ENCODE measurements at regions not wholly inside any gene's neighbourhood (a gene's known extent, or its start where the extent isn't known, plus 50 kb on each side); places are given as distances from the start of the nearest gene placed in this dataset.
A peak's percentile ranks its signal among the peaks of the same experiment; 100 is the strongest.

DNA sequence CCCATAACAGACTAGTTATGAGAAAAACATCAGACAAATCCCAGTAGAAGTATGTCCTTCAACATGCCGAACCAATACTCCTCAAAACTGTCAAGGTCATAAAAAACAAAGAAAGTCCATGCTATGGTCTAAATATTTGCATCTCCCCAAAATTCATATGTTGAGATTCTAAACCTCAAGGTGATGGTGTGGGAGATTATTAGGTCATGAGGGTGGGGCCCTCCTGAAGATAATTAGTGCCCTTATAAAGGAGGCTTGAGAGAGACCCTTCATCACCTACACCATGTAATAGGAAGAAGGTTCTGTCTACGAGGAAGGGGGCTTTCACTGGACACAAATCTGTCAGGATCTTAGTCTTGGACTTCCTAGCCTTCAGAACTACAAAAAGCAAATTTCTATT, 118.6 kb upstream of the GUCY1A2 start:
- Mint-ChIP-seq H3K4me1 (no peaks in the 10 kb centered on the region), H3K27me3 (no peaks in the 10 kb centered on the region), H3K4me3 (no peak overlapping the region), H3K9me3 (peaks cover 0 to 10% (median 3%) of the 10 kb centered on the region in 3 donors), H3K36me3 (peaks cover 3% of the 10 kb centered on the region), H3K27ac (no peak overlapping the region)

DNA sequence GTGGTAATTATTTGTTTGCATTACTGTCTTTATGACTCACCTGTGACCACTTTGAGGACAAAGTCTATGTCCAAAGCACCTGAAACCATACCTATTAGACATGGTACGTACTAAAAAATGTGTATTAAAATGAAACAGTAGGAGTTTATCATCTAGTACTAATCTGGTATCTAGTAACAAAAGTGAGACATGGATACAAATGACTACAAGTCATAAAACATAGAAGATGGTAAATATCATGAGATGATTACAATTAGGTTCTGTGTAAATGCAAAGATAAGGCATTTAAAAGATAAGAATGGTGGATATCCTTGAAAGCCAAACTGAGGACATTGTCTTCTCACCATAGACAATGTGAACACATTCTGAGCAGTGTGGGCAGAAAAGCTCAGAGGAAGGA, 113.5 kb upstream of the GUCY1A2 start:
- peaks cover 0 to 15% (median 1%) of the 10 kb centered on the region in 3 donors for H3K9me3 Mint-ChIP-seq

DNA sequence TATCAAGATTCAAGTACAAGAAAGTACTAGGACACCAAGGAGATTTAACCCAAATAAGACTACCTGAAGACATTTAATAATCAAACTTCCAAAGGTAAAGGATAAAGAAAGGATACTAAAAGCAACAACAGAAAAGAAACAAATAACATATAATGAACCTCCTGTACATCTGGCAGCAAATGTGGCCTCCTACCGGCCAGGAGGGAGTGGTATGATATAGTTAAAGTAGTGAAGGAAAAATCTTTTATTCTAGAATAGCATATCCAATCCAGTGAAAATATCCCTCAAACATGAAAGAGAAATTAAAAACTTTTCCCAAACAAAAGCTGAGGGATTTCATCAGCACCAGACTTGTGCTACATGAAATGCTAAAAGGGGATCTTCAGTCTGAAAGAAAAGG, 104.7 kb upstream of the GUCY1A2 start:
- Mint-ChIP-seq H3K9me3 (peaks cover 3 to 12% (median 7%) of the 10 kb centered on the region in 3 donors), H3K4me1 (peaks cover 0 to 3% (median 0%) of the 10 kb centered on the region in 3 donors), H3K27me3 (no peaks in the 10 kb centered on the region), H3K27ac (no peak overlapping the region), H3K4me3 (no peak overlapping the region), H3K36me3 (peaks cover 1% of the 10 kb centered on the region)

More for the DNA sequence above, 113.5 kb upstream of the GUCY1A2 start:
- H3K4me1 Mint-ChIP-seq = no peaks in the 10 kb centered on the region
- H3K4me3 Mint-ChIP-seq = no peak overlapping the region
- no peaks in the 10 kb centered on the region for H3K27me3 Mint-ChIP-seq
- no peak overlapping the region for H3K27ac Mint-ChIP-seq
- H3K36me3 Mint-ChIP-seq = peaks cover 1% of the 10 kb centered on the region

DNA sequence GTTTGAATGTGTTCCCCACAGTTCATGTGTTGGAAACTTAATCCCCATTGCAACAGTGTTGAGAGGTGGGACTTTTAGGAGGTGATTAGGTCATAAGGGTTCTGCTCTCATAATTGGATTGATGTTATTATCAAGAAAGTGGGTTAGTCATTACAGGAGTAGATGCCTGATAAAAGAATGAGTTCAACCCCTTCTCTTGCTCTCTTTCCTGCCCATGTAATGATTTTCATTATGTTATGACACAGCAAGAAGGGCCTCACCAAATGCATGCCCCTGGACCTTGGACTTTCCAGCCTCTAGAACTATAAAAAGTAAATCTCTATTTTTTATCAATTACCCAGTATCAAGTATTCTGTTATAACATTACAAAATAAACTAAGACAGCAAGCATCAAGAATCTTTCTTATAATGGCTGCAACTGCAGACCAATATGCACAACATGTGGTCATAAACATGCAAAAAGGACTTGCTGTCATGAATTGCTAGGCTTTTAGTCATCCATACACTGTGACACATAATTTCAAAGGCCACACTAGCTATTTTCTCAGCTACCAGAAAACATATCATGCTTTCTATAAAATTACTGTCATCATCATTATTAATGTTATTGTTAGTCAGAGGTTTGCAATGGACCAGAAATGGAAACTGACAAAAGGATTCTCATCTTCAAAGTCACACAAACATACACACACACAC, 99.9 kb upstream of the GUCY1A2 start:
- Mint-ChIP-seq H3K36me3 (no peaks in the 10 kb centered on the region), H3K4me1 (no peaks in the 10 kb centered on the region), H3K27ac (no peak overlapping the region), H3K4me3 (no peak overlapping the region), H3K27me3 (no peaks in the 10 kb centered on the region), H3K9me3 (peaks cover 2 to 16% (median 10%) of the 10 kb centered on the region in 3 donors)

DNA sequence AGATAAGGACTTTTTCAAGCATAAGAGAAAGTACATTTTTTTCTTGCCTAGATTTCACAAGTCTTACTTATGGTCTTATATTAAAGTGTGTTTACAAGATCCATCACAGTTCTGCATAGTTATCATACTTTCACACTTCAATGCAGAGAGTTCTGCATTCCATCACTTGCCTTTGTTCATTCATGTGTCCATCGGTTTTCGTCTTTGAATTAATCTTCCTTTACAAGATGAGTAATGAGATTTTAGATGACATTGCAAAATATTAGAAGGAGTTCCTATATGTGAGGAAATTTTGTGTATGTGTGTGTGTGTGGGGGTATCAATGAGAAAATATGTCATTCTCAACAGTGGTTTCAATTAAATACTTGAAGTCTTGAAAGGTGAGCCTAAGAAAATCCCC, 98.1 kb upstream of the GUCY1A2 start:
- Mint-ChIP-seq H3K27ac (no peak overlapping the region), H3K9me3 (peaks cover 2 to 15% (median 6%) of the 10 kb centered on the region in 3 donors), H3K36me3 (no peaks in the 10 kb centered on the region), H3K27me3 (no peaks in the 10 kb centered on the region), H3K4me1 (no peaks in the 10 kb centered on the region), H3K4me3 (no peak overlapping the region)

DNA sequence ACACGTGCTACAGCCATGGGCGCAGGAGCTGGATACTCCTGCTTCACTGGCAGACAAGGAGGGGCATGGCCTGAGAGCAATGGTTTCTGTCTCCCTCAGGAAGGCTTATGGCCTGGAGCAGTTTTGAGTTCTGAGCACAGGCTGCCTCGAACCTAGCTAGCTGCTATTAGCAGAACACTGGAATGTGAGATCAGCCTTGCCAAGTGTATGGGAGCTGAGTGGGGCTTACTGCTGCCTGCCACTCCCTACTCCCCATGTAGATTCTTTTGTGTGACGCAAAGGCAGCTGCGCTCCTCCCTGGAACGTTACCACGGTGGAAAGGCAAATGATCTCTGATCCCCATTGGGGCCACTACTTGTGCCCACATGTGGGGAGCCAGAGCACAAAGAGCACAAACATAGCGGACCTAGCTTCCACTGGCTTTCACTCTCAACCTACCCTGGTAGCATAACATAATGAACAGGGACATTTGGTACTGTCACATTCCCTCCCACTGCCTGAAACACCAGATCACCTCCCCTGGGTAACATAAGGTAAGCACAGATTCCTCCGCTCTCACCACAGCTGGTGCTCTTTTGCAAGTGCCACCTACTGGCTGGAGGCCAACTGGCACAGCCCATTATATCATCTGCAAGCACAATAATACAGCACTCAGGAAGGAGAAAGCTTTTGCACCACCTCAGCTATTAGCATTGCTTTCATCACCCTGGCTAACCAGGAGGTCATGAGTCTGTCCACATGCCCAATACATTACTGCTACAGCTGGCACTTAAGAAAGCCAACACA, 84.6 kb upstream of the GUCY1A2 start:
- Mint-ChIP-seq H3K36me3 (no peaks in the 10 kb centered on the region), H3K27ac (no peak overlapping the region), H3K4me3 (peak overlapping the region in 1 of 4 donors; percentile 45)

DNA sequence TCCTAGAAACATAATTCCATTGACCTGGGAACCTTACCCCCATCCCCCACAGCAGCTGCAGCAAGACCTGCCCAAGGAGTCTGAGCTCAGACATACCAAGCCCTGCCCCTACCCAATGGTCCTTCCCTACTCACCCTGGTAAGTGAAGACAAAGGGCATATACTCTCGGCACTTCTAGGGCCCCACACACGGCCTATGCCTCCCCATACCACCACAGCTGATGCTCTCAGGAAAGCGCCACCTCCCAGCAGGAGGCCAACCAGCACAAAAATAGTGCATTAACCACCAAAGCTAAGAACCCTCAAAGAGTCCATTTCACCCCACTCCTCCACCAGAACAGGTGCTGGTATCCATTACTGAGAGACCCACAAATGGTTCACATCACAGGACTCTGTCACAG, 74.4 kb upstream of the GUCY1A2 start:
- no peak overlapping the region for H3K27ac Mint-ChIP-seq
- H3K4me3 Mint-ChIP-seq = no peak overlapping the region
- no peaks in the 10 kb centered on the region for H3K4me1 Mint-ChIP-seq
- H3K27me3 Mint-ChIP-seq = no peaks in the 10 kb centered on the region
- H3K36me3 Mint-ChIP-seq = peaks cover 2% of the 10 kb centered on the region
- H3K9me3 Mint-ChIP-seq = peaks cover 1 to 26% (median 16%) of the 10 kb centered on the region in 3 donors

More for the DNA sequence above, 84.6 kb upstream of the GUCY1A2 start:
- Mint-ChIP-seq H3K4me1 (no peaks in the 10 kb centered on the region), H3K9me3 (peaks cover 6 to 17% (median 7%) of the 10 kb centered on the region in 3 donors), H3K27me3 (no peaks in the 10 kb centered on the region)

DNA sequence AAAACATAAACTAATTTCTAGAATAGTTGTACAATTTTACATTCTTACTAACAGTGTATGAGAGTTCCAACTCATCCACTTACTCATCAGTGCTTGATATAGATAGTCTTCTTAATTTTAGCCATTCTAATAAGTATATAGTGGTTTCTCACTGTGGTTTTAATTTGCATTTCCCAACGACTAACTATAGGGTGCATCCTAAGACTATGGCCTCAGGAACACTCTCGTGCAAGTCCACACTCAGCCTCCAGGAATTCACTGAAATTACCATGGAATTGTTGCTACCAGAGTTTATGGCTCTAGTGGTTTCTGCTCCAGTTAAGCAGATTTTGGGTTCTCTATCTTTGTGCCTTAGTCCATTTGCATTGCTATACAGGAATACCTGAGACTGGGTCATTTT, 60.1 kb upstream of the GUCY1A2 start:
- Mint-ChIP-seq H3K27ac (no peak overlapping the region), H3K4me1 (peaks cover 0 to 1% (median 0%) of the 10 kb centered on the region in 3 donors), H3K4me3 (no peak overlapping the region), H3K9me3 (peaks cover 11 to 19% (median 13%) of the 10 kb centered on the region in 3 donors), H3K27me3 (no peaks in the 10 kb centered on the region), H3K36me3 (no peaks in the 10 kb centered on the region)

DNA sequence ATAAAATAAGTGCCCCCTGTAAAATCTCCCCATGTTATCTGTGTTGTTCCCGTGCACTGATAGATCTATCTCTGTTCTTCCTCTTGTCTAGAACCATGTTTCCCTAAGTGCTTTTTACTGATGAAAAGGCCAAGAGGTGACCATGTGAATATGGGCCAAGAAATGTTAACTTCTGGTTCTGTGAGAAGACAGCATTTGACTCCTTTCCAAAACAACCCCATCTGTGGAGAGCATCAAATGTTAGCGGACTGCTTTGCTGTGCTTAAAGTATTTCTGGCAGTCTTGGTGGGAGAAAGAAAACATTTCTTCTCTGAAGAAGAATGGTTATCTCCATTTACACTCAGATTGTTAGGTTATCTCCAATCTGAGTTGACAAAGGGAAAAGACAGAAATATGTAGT, 58.6 kb upstream of the GUCY1A2 start:
- H3K9me3 Mint-ChIP-seq = peaks cover 6 to 14% (median 7%) of the 10 kb centered on the region in 3 donors
- no peaks in the 10 kb centered on the region for H3K27me3 Mint-ChIP-seq
- no peak overlapping the region for H3K27ac Mint-ChIP-seq
- no peak overlapping the region for H3K4me3 Mint-ChIP-seq
- peaks cover 0 to 1% (median 0%) of the 10 kb centered on the region in 3 donors for H3K4me1 Mint-ChIP-seq
- H3K36me3 Mint-ChIP-seq = no peaks in the 10 kb centered on the region

DNA sequence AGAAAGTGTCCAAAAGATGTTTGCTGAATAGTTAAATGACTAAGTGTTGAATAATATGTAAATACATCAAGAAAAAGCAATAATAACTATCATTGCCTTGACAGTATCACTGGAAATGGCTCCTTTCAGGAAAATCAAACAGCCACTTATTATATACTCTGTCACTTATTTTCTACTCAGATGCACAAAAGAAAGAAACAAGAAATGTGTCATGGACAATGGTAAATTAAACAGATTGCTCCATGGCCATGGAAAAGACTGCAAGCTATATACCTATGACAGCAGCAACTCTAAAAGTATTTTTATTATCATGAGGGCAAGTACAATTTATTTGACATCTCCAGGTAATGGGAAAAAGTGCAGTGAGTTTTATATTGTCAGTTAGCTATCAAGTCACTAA, 52.9 kb upstream of the GUCY1A2 start:
- Mint-ChIP-seq H3K36me3 (no peaks in the 10 kb centered on the region), H3K4me3 (no peak overlapping the region), H3K27me3 (no peaks in the 10 kb centered on the region)

More for the DNA sequence above, 52.9 kb upstream of the GUCY1A2 start:
- Mint-ChIP-seq H3K27ac (no peak overlapping the region), H3K9me3 (peaks cover 0 to 7% (median 3%) of the 10 kb centered on the region in 3 donors), H3K4me1 (peaks cover 0 to 1% (median 0%) of the 10 kb centered on the region in 3 donors)

All from IgD-negative memory B cell (primary cell).